Posterior vena cava (tissue), 2 donors: ENCODE measurements at regions not wholly inside any gene's neighbourhood (a gene's known extent, or its start where the extent isn't known, plus 50 kb on each side); places are given as distances from the start of the nearest gene placed in this dataset.

Experiments used
- DNase-seq: peaks from one replicate; pipeline ENCODE4 v3.0.0-alpha.2; 2020; ENCODE audit warnings: low spot score
- intact Hi-C, 2 donors: fragments of 100-400 bp; cut with DNase I; formaldehyde crosslinking; loops; one replicate each; pipeline versions ENCODE4 v1.14.1 to v1.14.2; 2022 to 2023
- donor health status: DM: yes; HTN: yes; CAD: no.
- donor health status: DM: yes; HTN: yes; CAD: no.

DNA sequence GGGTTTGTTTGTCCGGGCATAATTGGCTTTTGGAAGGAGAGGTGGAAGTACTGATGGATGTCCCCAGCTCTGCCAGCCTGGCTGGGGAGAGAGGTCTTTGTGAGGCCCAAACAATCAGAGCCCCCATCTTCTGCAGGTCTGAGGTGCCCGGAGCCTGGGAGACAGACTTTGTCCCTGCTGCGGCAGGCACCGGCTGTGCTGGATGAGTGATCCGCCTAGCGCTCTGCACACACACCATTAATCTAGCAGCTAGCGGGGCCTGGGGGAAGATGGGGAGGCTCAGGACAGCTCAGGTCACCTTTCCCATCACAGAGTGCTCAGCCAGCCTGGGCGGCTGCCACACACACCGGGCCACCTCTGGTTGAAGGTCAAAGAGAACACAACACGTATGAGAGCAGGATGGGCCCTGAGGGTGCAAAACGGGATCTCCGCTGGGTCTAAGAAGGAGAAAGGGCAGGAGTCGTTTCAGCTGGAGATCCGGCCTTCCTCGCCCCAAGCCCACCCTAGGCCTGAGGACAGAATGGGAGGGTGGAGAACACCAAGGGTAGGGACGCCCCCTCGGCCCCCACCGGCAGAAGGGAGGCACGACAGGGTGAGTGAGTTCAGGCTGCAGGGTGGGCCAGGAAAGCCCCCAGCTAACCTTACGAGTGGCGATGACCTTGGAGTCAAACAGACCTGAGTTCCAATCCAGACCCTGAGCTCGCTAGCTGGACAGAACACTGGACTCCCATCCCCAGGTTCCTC is 341.8 kb downstream of the NPHP4 start:
- DNase-seq, result no peak
- intact Hi-C loops, result no loop called here

GRCh38 chr1:5649795-5650194 is 342.4 kb downstream of the NPHP4 start:
- no peak for DNase-seq
- intact Hi-C loops, result no loop called here

DNA sequence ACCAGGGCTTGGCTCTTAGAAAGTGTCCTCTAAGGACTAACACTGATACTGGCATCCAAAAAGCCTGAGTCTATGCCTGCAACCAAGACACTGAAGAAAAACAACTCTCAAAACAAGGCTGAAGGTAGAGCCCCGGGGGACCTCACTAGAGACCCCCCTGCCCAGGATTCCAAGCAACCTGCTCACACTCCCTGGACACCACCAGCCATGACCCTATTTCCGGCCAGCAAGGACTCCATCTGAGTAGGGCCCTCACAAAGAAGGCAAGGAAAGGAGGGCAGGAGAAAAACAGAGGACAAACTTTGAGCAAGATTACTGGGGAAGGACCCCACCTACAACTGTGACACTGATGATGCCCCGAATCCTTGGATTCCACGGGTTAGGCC is 343.1 kb downstream of the NPHP4 start:
- intact Hi-C loops, result no loop called here

GRCh38 chr1:5648410-5649165 is 343.6 kb downstream of the NPHP4 start:
- DNase-seq, result no peak
- intact Hi-C loops, result no loop called here

More for the DNA sequence above, 343.1 kb downstream of the NPHP4 start:
- no peak for DNase-seq

DNA sequence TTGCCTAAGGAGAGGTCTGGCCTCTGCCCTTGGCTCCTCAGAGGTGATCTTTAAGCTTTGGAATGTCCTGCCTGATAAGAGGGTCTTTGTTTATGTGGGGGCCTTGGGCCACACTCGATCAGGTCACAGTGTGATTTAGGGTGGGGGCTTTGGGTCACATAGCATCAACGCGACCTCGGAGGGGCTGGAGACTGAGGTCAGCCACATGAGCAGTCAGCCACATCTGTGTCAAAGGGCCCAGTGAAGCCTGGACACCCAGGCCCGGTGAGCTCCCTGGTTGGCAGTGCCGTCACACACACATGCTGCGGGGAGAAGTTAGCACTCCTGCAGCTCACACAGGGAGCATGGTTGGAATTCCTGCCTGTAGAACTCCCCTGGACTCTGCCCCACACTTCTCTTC is 345.0 kb downstream of the NPHP4 start:
- intact Hi-C loops, result no loop called here
- no peak for DNase-seq

GRCh38 chr1:5646486-5647149 is 345.6 kb downstream of the NPHP4 start:
- intact Hi-C loops, result no loop called here
- no peak for DNase-seq

- intact Hi-C loops, result no loop called here
- peak; percentile 72 for DNase-seq
Observed at GRCh38 chr1:5645929-5646328, 346.3 kb downstream of the NPHP4 start.

DNA sequence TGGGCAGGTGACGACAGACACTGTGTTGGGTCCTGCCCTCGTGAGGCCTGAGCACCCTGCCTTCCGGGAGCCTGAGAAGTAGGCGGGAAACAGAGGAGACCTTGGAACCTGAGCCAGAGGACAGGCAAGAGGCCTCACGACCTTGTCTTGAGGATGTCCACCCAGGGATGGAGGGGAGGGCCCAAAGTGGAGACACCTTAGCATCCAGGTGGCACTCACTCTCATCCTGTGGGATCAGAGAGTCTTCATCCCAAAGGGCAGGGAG is 347.2 kb downstream of the NPHP4 start:
- DNase-seq, result peak; percentile 66
- intact Hi-C loops, result no loop called here

DNA sequence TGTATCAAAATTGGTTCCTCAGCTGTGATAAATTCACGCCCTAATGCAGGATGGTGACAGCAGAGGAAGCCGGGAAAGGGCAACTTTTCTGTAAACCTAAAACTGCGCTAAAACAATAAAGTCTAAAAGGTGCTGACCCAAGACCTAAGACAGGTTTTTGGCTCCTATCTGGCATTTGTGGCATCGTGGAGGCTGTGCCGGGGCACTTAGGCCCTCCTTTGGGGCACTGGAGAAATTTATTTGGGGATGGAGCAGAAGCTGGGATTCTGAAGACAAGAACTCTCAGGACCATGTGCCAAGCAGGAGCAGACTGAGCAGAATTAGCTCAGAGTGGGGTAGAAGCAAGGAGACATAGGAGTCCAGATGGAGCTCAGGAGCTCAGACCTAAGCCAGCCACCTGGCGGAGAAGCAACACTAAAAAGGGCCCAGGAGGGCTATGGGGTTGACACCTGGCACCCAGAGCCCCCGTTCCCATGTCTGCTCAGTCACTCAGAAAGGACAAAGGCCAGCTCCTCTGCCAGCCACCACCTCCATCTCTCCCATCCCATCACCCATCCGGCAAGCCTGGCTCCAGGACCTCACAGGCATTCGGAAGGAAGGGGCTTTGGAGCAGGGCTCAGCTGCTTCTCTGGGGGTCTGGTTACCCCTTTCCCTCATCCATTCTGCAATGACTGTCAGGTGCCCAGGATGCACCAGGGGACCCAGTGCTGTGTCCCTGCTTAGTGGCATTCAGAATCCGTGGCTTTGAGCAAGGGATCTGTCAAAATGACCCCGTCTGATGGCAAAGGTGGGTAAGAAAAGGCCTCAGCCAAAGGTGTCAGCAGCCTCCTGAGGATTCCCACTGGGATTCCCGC is 347.7 kb downstream of the NPHP4 start:
- peak; percentile 49 for DNase-seq
- intact Hi-C loops, result no loop called here

DNA sequence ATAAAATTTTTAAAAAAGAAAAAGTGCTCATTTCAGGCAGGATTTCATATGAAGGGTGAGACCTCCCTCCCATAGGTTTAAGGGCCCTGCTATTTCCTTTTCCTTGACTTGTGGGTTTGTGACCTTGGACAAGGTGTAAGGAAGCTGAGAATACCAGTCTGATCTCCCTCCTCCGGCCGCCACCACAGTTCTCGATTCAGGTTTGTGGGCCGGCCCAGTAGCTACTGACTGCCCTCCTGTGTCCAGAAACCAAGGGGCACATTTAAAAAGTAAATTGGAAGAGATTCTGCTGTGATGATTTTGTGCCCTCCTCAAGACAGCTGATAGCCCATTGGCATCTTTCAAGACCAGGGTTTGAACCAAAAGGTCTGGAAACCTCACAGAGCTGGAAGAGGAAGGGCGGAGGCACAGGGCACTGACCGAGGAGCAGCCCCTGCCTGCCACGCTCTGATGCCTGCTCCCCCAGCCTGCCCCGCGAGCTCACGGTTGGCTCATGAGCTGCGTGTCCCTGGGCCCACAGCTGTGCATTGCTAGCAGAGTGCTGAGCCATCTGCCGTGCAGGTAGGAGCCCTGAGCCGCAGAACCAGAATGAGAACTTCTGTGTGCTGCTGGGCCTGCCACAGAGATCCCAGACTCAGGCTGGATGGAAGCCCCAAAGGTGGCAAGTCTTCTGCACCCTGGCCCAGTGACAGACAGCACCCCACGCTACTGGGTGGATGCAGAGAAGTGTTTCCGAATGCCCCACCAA is 348.7 kb downstream of the NPHP4 start:
- DNase-seq, result peak; percentile 41
- intact Hi-C loops, result no loop called here

DNA sequence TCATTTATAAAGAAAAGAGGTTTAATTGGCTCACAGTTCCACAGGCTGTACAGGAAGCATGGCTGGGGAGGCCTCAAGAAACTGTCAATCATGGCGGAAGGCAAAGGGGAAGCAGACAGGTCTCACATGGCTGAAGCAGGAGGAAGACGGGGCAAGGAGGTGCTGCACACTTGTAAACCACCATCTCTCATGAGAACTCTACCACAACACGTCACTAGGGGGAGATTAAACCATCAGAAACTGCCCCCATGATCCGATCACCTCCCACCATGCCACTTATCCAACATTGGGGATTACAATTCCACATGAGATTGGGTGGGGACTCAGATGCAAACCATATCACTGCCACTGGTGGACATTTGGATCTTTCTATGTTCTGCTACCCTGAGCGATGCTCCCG is 351.4 kb downstream of the NPHP4 start:
- no peak for DNase-seq
- intact Hi-C loops, result no loop called here

- intact Hi-C loops, result no loop called here
- no peak for DNase-seq
Observed at GRCh38 chr1:5639106-5639722, 353.0 kb downstream of the NPHP4 start.

DNA sequence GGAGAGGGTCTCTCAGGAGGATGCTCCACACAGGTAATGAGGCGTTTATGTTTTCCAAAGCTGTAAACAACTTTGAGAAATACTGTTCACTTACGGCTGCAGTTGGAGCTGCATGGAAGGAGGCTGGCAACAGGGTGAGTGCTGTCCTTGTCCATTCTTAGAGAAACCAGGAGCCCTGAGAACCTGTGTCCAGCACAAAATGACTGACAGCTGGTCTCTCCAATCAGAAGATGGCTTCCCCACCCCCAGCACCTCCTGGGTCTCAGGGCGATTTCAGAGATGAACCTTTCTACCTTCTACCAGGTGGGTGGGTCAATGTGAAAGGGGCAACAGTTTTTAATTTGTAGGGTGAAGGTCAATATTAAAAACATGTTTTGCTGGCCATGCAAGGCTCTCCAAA is 353.6 kb downstream of the NPHP4 start:
- DNase-seq, result no peak
- intact Hi-C loops, result no loop called here

DNA sequence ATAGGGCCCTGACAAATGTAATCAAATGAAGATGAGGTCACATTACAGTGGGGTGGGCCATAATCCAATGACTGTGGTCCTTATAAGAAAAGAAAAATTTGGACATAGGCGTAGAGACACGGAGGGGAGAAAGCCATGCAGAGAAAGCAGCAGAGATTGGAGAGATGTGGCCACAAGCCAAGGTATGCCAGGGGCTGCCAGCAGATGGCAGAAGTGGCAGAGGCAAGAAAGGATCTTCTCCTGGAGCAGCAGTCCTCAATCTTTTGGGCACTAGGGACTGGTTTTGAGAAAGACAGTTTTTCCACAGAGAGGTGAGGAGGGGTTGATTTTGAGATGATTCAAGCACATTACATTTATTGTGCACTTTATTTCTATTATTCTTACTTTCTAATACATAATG is 355.1 kb downstream of the NPHP4 start:
- intact Hi-C loops, result no loop called here
- no peak for DNase-seq

- DNase-seq, result no peak
- intact Hi-C loops, result no loop called here
Observed at GRCh38 chr1:5634893-5635292, 357.3 kb downstream of the NPHP4 start.

DNA sequence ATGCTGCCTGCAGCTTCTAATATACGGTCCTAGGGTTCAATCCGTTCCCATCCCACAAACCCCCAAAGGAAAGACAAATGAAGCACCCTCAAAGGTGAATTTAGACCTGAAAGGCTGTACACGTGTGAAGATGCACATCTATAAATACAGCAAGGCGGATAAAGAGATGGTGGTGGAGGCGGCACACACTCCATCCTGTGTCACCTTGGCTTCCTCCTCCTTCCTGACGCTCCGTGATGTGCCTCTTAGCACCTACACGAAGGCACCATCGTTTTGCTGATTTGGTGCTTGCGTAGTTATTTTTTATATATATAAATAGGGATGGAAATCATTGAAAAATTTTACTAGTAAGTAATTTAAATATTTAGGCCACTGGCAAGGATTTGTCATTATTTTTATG is 359.4 kb downstream of the NPHP4 start:
- intact Hi-C loops, result no loop called here

GRCh38 chr1:5632224-5632623 is 360.0 kb downstream of the NPHP4 start:
- intact Hi-C loops, result no loop called here
- peak; percentile 53 for DNase-seq

More for the DNA sequence above, 359.4 kb downstream of the NPHP4 start:
- DNase-seq, result no peak

DNA sequence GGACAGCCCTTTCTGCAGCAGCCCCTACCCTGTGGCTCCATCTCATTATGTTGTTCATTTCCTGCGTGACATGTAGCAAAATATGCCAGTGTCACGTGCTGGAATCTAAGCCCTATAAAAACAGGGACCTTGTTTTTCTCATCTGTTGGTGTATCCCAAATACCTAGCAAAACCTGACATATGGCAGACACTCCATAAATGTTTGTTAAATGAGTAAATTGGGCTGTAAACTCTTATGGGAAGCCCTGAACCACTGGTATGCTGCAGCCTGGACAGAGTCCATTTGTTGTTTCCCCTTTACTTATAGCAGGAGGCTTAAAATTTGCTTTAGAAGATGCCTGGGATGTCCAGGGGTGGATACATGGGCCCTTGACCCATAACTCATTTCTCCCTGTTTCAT is 363.8 kb downstream of the NPHP4 start:
- DNase-seq, result no peak
- intact Hi-C loops, result no loop called here

DNA sequence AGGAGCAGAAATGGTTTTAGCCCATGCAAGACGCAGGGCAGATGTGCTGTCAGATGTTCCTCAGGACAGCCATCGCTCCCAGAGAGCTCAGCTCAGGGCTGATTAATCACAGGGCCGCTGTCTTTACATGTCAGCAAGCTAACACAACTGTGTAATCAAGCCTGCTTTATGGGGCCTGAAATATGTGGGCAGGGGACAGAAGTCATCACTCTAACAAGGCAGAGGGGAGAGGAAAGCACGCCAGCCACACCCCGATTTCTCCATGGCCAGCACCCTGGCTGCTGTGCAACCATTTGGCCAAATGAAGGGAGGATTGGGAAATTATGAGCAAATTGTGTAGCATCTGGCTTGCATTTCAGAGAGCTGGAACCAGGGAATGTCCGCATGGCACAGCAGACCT is 368.8 kb downstream of the NPHP4 start:
- no peak for DNase-seq
- intact Hi-C loops, result no loop called here
